LNCAP (cell line): ENCODE measurements at regions not wholly inside any gene's neighbourhood (a gene's known extent, or its start where the extent isn't known, plus 50 kb on each side); places are given as distances from the start of the nearest gene placed in this dataset.

Experiments used
- CTCF ChIP-seq: fragments of 450-650 bp; IDR thresholded peaks from 2 replicates; pipeline ENCODE4 v1.5.1; 2017; ENCODE audit warnings: mild to moderate bottlenecking

GRCh38 chr1:222229672-222230312, 318.1 kb downstream of the HHIPL2 start:
- TF ChIP-seq CTCF = no peak

- no peak for TF ChIP-seq CTCF
Observed at GRCh38 chr1:222225316-222225691, 322.6 kb downstream of the HHIPL2 start.

- TF ChIP-seq CTCF = no peak
Observed at GRCh38 chr1:222224636-222225315, 323.1 kb downstream of the HHIPL2 start.

GRCh38 chr1:222224156-222224555, 323.7 kb downstream of the HHIPL2 start:
- TF ChIP-seq CTCF = no peak

- TF ChIP-seq CTCF = no peak
Observed at GRCh38 chr1:222223010-222223409, 324.9 kb downstream of the HHIPL2 start.

- no peak for TF ChIP-seq CTCF
Observed at GRCh38 chr1:222216255-222216754, 331.6 kb downstream of the HHIPL2 start.

GRCh38 chr1:222210776-222211175, 337.1 kb downstream of the HHIPL2 start:
- no peak for TF ChIP-seq CTCF
